BE2C (cell line): ENCODE measurements at regions not wholly inside any gene's neighbourhood (a gene's known extent, or its start where the extent isn't known, plus 50 kb on each side); places are given as distances from the start of the nearest gene placed in this dataset.

Experiments
- DNase-seq: peaks from one replicate; pipeline ENCODE4 v3.0.0-alpha.2; 2020
- H3K27me3 ChIP-seq: fragments of 250-450 bp; sonication (Bioruptor Pico); 2 replicates; pipeline ENCODE4 v1.5.1; 2020; ENCODE audit warnings: mild to moderate bottlenecking
- H3K36me3 ChIP-seq: fragments of 250-450 bp; sonication (Bioruptor Pico); 2 replicates; pipeline ENCODE4 v1.5.1; 2020; ENCODE audit warnings: mild to moderate bottlenecking
- H3K4me1 ChIP-seq: fragments of 250-450 bp; sonication (Bioruptor Pico); 2 replicates; pipeline ENCODE4 v1.5.1; 2020
- H3K4me3 ChIP-seq: 2 replicates; pipeline ENCODE4 v1.5.1; 2011; ENCODE audit warnings: low read depth, low read length
- H3K9me3 ChIP-seq: fragments of 250-450 bp; sonication (Bioruptor Pico); 2 replicates; pipeline ENCODE4 v1.5.1; 2020
- TF ChIP-seq, protein P1 (sequence below): IDR thresholded peaks from 2 replicates; pipeline ENCODE4 v1.5.1; 2012; ENCODE audit warnings: mild to moderate bottlenecking, low read depth, low read length

DNA sequence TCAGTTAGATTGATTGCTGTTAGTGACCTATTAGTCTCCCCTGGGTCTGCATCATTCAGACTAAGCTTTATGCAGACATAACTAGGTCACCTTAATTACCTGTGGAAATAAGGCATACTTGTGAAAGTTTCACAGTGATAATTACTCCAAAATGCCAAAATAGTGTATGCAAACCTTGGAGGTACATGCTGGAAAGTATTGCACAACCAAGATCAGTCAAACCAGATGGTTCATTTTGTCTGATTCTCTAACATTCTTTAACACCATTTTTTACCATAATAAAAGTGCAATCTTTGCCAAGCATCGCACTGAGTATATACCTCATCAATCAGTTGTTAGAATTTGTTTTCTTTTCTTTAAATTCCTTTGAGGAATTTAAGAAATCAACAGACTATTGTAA is 186.3 kb upstream of the TMEFF2 start:
- TF ChIP-seq, protein P1, sequence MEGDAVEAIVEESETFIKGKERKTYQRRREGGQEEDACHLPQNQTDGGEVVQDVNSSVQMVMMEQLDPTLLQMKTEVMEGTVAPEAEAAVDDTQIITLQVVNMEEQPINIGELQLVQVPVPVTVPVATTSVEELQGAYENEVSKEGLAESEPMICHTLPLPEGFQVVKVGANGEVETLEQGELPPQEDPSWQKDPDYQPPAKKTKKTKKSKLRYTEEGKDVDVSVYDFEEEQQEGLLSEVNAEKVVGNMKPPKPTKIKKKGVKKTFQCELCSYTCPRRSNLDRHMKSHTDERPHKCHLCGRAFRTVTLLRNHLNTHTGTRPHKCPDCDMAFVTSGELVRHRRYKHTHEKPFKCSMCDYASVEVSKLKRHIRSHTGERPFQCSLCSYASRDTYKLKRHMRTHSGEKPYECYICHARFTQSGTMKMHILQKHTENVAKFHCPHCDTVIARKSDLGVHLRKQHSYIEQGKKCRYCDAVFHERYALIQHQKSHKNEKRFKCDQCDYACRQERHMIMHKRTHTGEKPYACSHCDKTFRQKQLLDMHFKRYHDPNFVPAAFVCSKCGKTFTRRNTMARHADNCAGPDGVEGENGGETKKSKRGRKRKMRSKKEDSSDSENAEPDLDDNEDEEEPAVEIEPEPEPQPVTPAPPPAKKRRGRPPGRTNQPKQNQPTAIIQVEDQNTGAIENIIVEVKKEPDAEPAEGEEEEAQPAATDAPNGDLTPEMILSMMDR, result no peak
- DNase-seq, result no peak
- Histone ChIP-seq H3K27me3 (no peaks in the 10 kb centered on the region), H3K4me1 (peaks cover 4% of the 10 kb centered on the region; the same call in 1 of the 2 replicates), H3K4me3 (no peak overlapping the region), H3K36me3 (no peaks in the 10 kb centered on the region), H3K9me3 (no peaks in the 10 kb centered on the region)

DNA sequence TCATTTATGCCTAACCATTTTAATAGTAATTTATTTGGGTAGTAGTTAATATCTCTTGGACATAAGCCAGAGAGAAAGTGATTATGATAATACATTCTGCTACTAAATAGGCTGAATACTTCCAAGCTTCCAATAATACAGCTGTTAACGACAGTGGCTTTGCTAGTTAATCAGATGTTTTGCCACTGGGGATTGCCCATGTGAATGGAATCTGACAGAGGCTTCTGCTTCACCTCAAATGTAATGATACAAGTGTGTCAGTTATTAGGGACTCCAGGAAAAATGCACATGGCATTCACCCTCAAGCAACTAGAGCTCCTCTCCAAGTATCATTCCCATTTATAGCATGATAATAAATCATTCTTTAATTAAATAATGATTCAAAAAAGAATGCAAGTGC is 185.0 kb upstream of the TMEFF2 start:
- H3K4me3 ChIP-seq, result no peak overlapping the region
- TF ChIP-seq, protein P1, result no peak
- H3K27me3 ChIP-seq, result no peaks in the 10 kb centered on the region
- DNase-seq, result peak; percentile 49
- no peaks in the 10 kb centered on the region for H3K36me3 ChIP-seq
- H3K4me1 ChIP-seq, result peaks cover 11% of the 10 kb centered on the region
- no peaks in the 10 kb centered on the region for H3K9me3 ChIP-seq

DNA sequence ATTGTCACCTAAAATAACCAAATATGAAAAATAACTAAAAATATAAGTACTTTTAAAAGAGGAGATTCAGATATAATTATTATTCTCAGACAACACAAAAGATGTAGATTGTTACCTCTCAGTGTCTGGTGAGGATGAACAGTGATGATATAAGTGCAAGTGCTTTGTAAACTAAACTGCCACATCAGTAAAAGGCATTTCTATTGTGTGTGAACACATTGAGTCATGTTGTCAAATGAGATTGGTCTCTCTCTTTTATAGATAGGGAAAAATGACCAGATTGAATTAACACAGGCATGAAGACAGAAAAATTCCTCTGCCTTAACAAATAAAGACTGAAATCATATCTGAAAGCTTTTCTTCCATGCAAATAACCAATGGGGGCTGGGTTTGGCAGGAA is 182.4 kb upstream of the TMEFF2 start:
- Histone ChIP-seq H3K9me3 (no peaks in the 10 kb centered on the region), H3K36me3 (no peaks in the 10 kb centered on the region), H3K4me3 (no peak overlapping the region), H3K27me3 (no peaks in the 10 kb centered on the region), H3K4me1 (peaks cover 14% of the 10 kb centered on the region)
- DNase-seq, result no peak
- TF ChIP-seq, protein P1, result no peak

DNA sequence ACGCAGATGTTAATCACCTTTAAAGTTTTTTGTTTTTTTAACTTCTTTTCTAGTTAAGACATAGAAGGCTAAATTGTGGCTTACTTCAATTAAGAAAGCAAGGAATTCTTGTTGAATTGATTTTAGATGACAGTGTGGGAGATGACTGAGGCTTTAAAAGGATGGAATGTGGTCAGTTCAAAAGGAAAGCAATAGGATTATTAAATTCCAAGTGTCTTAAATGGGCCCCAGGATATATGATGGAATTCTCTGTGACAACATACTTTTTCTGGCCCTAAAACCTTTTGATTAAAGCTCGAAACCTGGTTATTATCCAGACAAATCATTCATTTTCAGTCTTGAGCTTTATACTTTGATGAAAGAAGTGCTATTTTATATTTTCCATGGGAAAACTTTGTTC is 179.0 kb upstream of the TMEFF2 start:
- DNase-seq, result no peak
- no peaks in the 10 kb centered on the region for H3K9me3 ChIP-seq
- H3K36me3 ChIP-seq, result no peaks in the 10 kb centered on the region
- peaks cover 14% of the 10 kb centered on the region for H3K4me1 ChIP-seq
- H3K4me3 ChIP-seq, result no peak overlapping the region
- no peaks in the 10 kb centered on the region for H3K27me3 ChIP-seq
- TF ChIP-seq, protein P1, result no peak

DNA sequence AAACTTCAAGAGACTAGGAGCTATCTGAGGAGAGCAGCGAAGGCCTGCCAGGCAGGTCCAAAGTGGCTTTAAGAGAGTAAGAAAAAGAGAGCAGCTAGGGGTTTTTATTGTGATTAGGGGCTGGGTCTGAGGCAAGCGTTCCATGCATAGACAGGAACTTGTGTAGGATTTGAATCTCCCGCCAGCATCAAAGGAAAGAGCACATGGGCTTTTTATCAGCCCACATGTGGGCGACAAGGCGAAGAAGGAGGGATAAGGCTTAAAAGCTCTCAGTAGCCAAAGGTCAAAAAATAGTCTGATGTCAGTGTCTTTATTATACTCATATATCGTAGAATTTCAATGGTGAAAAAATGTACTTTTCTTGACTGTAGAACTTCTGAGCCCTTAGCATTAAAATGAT is 178.5 kb upstream of the TMEFF2 start:
- no peaks in the 10 kb centered on the region for H3K9me3 ChIP-seq
- H3K4me1 ChIP-seq, result peaks cover 14% of the 10 kb centered on the region
- TF ChIP-seq, protein P1, result no peak
- no peak overlapping the region for H3K4me3 ChIP-seq
- no peak for DNase-seq
- H3K36me3 ChIP-seq, result no peaks in the 10 kb centered on the region
- no peaks in the 10 kb centered on the region for H3K27me3 ChIP-seq

DNA sequence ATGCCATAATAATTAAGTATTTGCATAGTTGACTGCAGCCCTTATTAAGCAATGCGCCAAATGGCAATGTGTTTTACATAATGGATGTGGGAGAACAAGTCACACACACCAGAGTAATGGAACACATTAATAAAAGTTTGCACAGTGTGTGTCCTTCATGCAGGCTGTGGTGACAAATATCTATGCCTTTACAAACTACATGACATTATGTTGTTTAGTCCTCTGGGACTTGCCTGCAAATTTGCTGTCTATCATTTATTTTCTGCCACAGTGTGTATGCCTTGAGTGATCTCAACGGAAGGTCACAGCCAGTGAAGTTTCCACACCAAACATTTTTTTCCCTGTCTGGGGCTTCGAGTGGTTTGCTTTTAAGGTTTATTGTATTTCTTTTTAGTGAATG is 175.2 kb upstream of the TMEFF2 start:
- H3K27me3 ChIP-seq, result no peaks in the 10 kb centered on the region
- H3K9me3 ChIP-seq, result no peaks in the 10 kb centered on the region
- TF ChIP-seq, protein P1, result no peak
- H3K4me1 ChIP-seq, result peaks cover 5% of the 10 kb centered on the region
- no peak for DNase-seq
- H3K36me3 ChIP-seq, result no peaks in the 10 kb centered on the region
- H3K4me3 ChIP-seq, result no peak overlapping the region
